B cell (primary cell): ENCODE measurements at regions not wholly inside any gene's neighbourhood (a gene's known extent, or its start where the extent isn't known, plus 50 kb on each side); places are given as distances from the start of the nearest gene placed in this dataset.

Source experiments
- ATAC-seq: fragments of 200-7000 bp; cut with Tn5 transposase; one replicate; pipeline ENCODE4 v1.10.0; 2021; ENCODE audit warnings: low read depth, mild to moderate bottlenecking, moderate number of reproducible peaks, moderate library complexity
- CTCF ChIA-PET: fragments of 350-600 bp; sonication (Branson Sonifier 250); formaldehyde crosslinking; loops from one replicate; lab custom pipeline; 2021; ENCODE audit warnings: antibody characterized with exemption, inconsistent platforms; lab: Charles Lee
- POLR2A ChIA-PET: fragments of 350-600 bp; sonication (Branson Sonifier 250); formaldehyde crosslinking; loops from one replicate; lab custom pipeline; 2021; ENCODE audit warnings: antibody characterized with exemption; lab: Charles Lee
- DNase-seq: peaks from one replicate; pipeline ENCODE4 v3.0.0; 2013
- H2AFZ ChIP-seq: 2 replicates; pipeline ENCODE4 v1.6.1; 2012; ENCODE audit warnings: mild to moderate bottlenecking, low read depth, low read length; ENCODE audit not compliant: insufficient read depth, poor library complexity, severe bottlenecking
- H3K27ac ChIP-seq, 2 donors: 1 replicate in 1 of 2; 2 replicates in 1 of 2; pipeline ENCODE4 v1.5.1; 2012 to 2013; ENCODE audit warnings: low read length in 2 of 2, mild to moderate bottlenecking in 2 of 2, moderate library complexity in 1 of 2
- H3K27me3 ChIP-seq, 4 experiments: fragments of 200-600 bp in 1 of 4; sonication (generic) in 1 of 4; replicated peaks in 1 of 4; 1 replicate in 2 of 4; 2 replicates in 2 of 4; pipeline versions ENCODE4 v1.6.1 to v1.7.0; 2013 to 2016; ENCODE audit warnings: low read length in 3 of 4, mild to moderate bottlenecking in 2 of 4, mixed read lengths in 1 of 4, moderate library complexity in 1 of 4; ENCODE audit not compliant: insufficient read depth in 4 of 4, control insufficient read depth in 3 of 4; ENCODE audit errors: control extremely low read depth in 1 of 4
- H3K36me3 ChIP-seq, 2 experiments: replicated peaks in 1 of 2; 1 replicate in 1 of 2; 2 replicates in 1 of 2; pipeline versions ENCODE4 v1.6.1 to v1.7.1; 2013; ENCODE audit warnings: low read length in 1 of 2; ENCODE audit not compliant: insufficient read depth in 2 of 2, control insufficient read depth in 1 of 2; ENCODE audit errors: control extremely low read depth in 1 of 2, extremely low read depth in 1 of 2
- H3K4me1 ChIP-seq, 2 donors: fragments of 200-600 bp in 1 of 2; sonication (generic) in 1 of 2; 1 replicate in 1 of 2; 2 replicates in 1 of 2; pipeline versions ENCODE4 v1.5.1 to v1.6.1; 2013 to 2017; ENCODE audit warnings: low read length in 2 of 2; ENCODE audit not compliant: control insufficient read depth in 2 of 2, insufficient read depth in 2 of 2
- H3K4me2 ChIP-seq: replicated peaks from 2 replicates; pipeline ENCODE3; 2012; ENCODE audit warnings: mild to moderate bottlenecking, low read depth, low read length; ENCODE audit not compliant: poor library complexity, severe bottlenecking
- H3K4me3 ChIP-seq, 5 experiments: fragments of 200-600 bp in 1 of 5; sonication (generic) in 1 of 5; 1 replicate in 3 of 5; 2 replicates in 2 of 5; pipeline versions ENCODE4 v1.5.1 to v1.7.0; 2011 to 2016; ENCODE audit warnings: low read length in 4 of 5, mild to moderate bottlenecking in 4 of 5, low read depth in 2 of 5, control low read depth in 1 of 5, moderate library complexity in 1 of 5; ENCODE audit not compliant: insufficient read depth in 1 of 5; ENCODE audit errors: control extremely low read depth in 1 of 5, extremely low read depth in 1 of 5
- H3K79me2 ChIP-seq: fragments of 200-600 bp; sonication (generic); one replicate; pipeline ENCODE4 v1.6.0; 2016; ENCODE audit warnings: low read length; ENCODE audit not compliant: control insufficient read depth, insufficient read depth
- H3K9ac ChIP-seq: fragments of 200-600 bp; sonication (generic); 2 replicates; pipeline ENCODE4 v1.6.1; 2017; ENCODE audit warnings: mild to moderate bottlenecking, low read length, moderate library complexity
- H3K9me3 ChIP-seq, 3 donors: one replicate each; pipeline versions ENCODE4 v1.6.1 to v1.7.1; 2013; ENCODE audit warnings: low read length in 2 of 3; ENCODE audit not compliant: control insufficient read depth in 2 of 3, insufficient read depth in 1 of 3; ENCODE audit errors: control extremely low read depth in 1 of 3
- H4K20me1 ChIP-seq: 2 replicates; pipeline ENCODE4 v1.6.0; 2012; ENCODE audit warnings: mild to moderate bottlenecking, low read length; ENCODE audit not compliant: insufficient read depth, control insufficient read depth, poor library complexity, severe bottlenecking
- H3K27ac Mint-ChIP-seq: one replicate; pipeline ENCODE4 v1.8.0; 2021; ENCODE audit warnings: mixed read lengths
- H3K27me3 Mint-ChIP-seq: one replicate; pipeline ENCODE4 v1.8.0; 2021; ENCODE audit warnings: mixed read lengths
- H3K4me1 Mint-ChIP-seq: one replicate; pipeline ENCODE4 v1.8.0; 2021; ENCODE audit warnings: mixed read lengths
- H3K4me3 Mint-ChIP-seq: one replicate; pipeline ENCODE4 v1.8.0; 2021; ENCODE audit warnings: mixed read lengths
- H3K9me3 Mint-ChIP-seq: one replicate; pipeline ENCODE4 v1.8.0; 2022; ENCODE audit warnings: mixed read lengths; ENCODE audit not compliant: insufficient read depth
- CTCF ChIP-seq: fragments of 200-600 bp; IDR thresholded peaks from one replicate; pipeline ENCODE4 v1.8.0; 2022; ENCODE audit warnings: antibody characterized with exemption, mild to moderate bottlenecking
- EZH2 ChIP-seq: IDR thresholded peaks from 2 replicates; pipeline ENCODE4 v1.6.1; 2012; ENCODE audit warnings: borderline replicate concordance, low read depth, mild to moderate bottlenecking, moderate library complexity, low read length; ENCODE audit not compliant: insufficient read depth, poor library complexity, severe bottlenecking
- WGBS: methylation state at CpG from one replicate; pipeline ENCODE4 v1.1.5; 2013; ENCODE audit warnings: missing lambda C conversion rate; ENCODE audit not compliant: insufficient coverage; 5-methylcytosine and 5-hydroxymethylcytosine counted together
- intact Hi-C: fragments of 100-400 bp; cut with micrococcal nuclease; formaldehyde crosslinking; loops from one replicate; pipeline ENCODE4 v1.10.0; 2022

- no peak overlapping the region for H3K9ac ChIP-seq
- ATAC-seq (no peak), DNase-seq (no peak)
- no peaks in the 10 kb centered on the region for H3K79me2 ChIP-seq
- no peak overlapping the region for H3K27ac Mint-ChIP-seq
- no peaks in the 10 kb centered on the region for H3K9me3 Mint-ChIP-seq
- no CpG with 5 or more reads among the region's 3 CpGs for WGBS
- H3K27ac ChIP-seq: no peak overlapping the region
- no peaks in the 10 kb centered on the region for H3K36me3 ChIP-seq
- H3K4me3 Mint-ChIP-seq: no peak overlapping the region
- no peaks in the 10 kb centered on the region for H3K4me1 ChIP-seq
- H2AFZ ChIP-seq: no peak overlapping the region
- intact Hi-C loops: no loop called here
- no peak overlapping the region for H3K4me2 ChIP-seq
- TF ChIP-seq CTCF (no peak), EZH2 (no peak)
- ChIA-PET CTCF (no interaction called here), POLR2A (no interaction called here)
- H3K27me3 Mint-ChIP-seq: peaks cover 9% of the 10 kb centered on the region
- no peaks in the 10 kb centered on the region for H3K9me3 ChIP-seq
- H3K27me3 ChIP-seq: no peaks in the 10 kb centered on the region
- no peaks in the 10 kb centered on the region for H4K20me1 ChIP-seq
- H3K4me3 ChIP-seq: no peak overlapping the region
- H3K4me1 Mint-ChIP-seq: no peaks in the 10 kb centered on the region
Observed at GRCh38 chr3:59185591-59186369, 136.0 kb upstream of the CFAP20DC start.

- Mint-ChIP-seq H3K4me1 (no peaks in the 10 kb centered on the region), H3K27me3 (peaks cover 21% of the 10 kb centered on the region), H3K4me3 (no peak overlapping the region), H3K27ac (no peak overlapping the region), H3K9me3 (no peaks in the 10 kb centered on the region)
- ChIA-PET CTCF (no interaction called here), POLR2A (no interaction called here)
- Histone ChIP-seq H2AFZ (no peak overlapping the region), H3K4me2 (no peak overlapping the region), H3K4me1 (no peaks in the 10 kb centered on the region), H3K9me3 (no peaks in the 10 kb centered on the region), H3K79me2 (no peaks in the 10 kb centered on the region), H3K27ac (no peak overlapping the region), H4K20me1 (no peaks in the 10 kb centered on the region), H3K36me3 (no peaks in the 10 kb centered on the region), H3K4me3 (no peak overlapping the region), H3K9ac (no peak overlapping the region), H3K27me3 (no peaks in the 10 kb centered on the region)
- intact Hi-C loops: no loop called here
- ATAC-seq: no peak
- no peak for TF ChIP-seq CTCF
- TF ChIP-seq EZH2: no peak
- WGBS: 100% methylated on average over 1 of the region's 3 CpGs
- no peak for DNase-seq
Observed at GRCh38 chr3:59180006-59180405, 130.2 kb upstream of the CFAP20DC start.
